IMR-90 (cell line): ENCODE measurements at regions not wholly inside any gene's neighbourhood (a gene's known extent, or its start where the extent isn't known, plus 50 kb on each side); places are given as distances from the start of the nearest gene placed in this dataset.

Source experiments
- ATAC-seq: fragments of 200-7000 bp; cut with Tn5 transposase; 2 replicates; pipeline ENCODE4 v1.9.1; 2020; ENCODE audit warnings: low read depth, mild to moderate bottlenecking, moderate library complexity
- BruUV-seq: library from RNA; stranded (reverse); fragments of 400-500 nt; replicated peaks from 2 replicates; lab custom pipeline; 2021; lab: Mats Ljungman, UMichigan
- CTCF ChIA-PET: fragments of 300-600 bp; formaldehyde crosslinking; extraction: SDS; loops from one replicate; lab custom pipeline; 2021; ENCODE audit warnings: antibody characterized with exemption; lab: Yijun Ruan, JAX
- POLR2A ChIA-PET: fragments of 300-600 bp; sonication (Branson Sonifier 250); formaldehyde crosslinking; loops from one replicate; lab custom pipeline; 2022; ENCODE audit warnings: antibody characterized with exemption; ENCODE audit not compliant: unreplicated experiment; lab: Charles Lee
- DNase-seq: peaks from one replicate; pipeline ENCODE4 v3.0.0; 2013
- H2AFZ ChIP-seq: replicated peaks from 2 replicates; pipeline ENCODE3; 2013; ENCODE audit warnings: low read length, mild to moderate bottlenecking; ENCODE audit not compliant: poor library complexity
- H2AK5ac ChIP-seq: 2 replicates; pipeline ENCODE4 v1.6.1; 2013; ENCODE audit warnings: low read depth, low read length, inconsistent platforms
- H2AK9ac ChIP-seq: replicated peaks from 2 replicates; pipeline ENCODE3; 2013; ENCODE audit warnings: mild to moderate bottlenecking, low read depth, low read length, moderate library complexity; ENCODE audit not compliant: poor library complexity
- H2BK120ac ChIP-seq: 2 replicates; pipeline ENCODE4 v1.6.1; 2013; ENCODE audit warnings: low read depth, low read length, inconsistent platforms
- H2BK15ac ChIP-seq: 3 replicates; pipeline ENCODE4 v1.6.1; 2013; ENCODE audit warnings: low read depth, low read length, inconsistent platforms
- H2BK20ac ChIP-seq: 2 replicates; pipeline ENCODE4 v1.6.1; 2013; ENCODE audit warnings: low read depth, mild to moderate bottlenecking, inconsistent platforms, low read length, moderate library complexity
- H2BK5ac ChIP-seq: 2 replicates; pipeline ENCODE4 v1.6.1; 2013; ENCODE audit warnings: mild to moderate bottlenecking, low read depth, low read length, inconsistent platforms; ENCODE audit not compliant: poor library complexity, severe bottlenecking
- H3K14ac ChIP-seq: replicated peaks from 2 replicates; pipeline ENCODE4 v1.6.1; 2013; ENCODE audit warnings: low read depth, low read length, inconsistent platforms
- H3K18ac ChIP-seq: 2 replicates; pipeline ENCODE4 v1.6.1; 2013; ENCODE audit warnings: low read depth, low read length, control low read depth
- H3K23ac ChIP-seq: 2 replicates; pipeline ENCODE4 v1.6.1; 2013; ENCODE audit warnings: low read depth, low read length, inconsistent platforms
- H3K27ac ChIP-seq: 2 replicates; pipeline ENCODE4 v1.5.1; 2013; ENCODE audit warnings: mild to moderate bottlenecking, control low read depth, low read length; ENCODE audit not compliant: insufficient read depth
- H3K27me3 ChIP-seq: 2 replicates; pipeline ENCODE4 v1.6.1; 2013; ENCODE audit warnings: low read length; ENCODE audit not compliant: control insufficient read depth, insufficient read depth
- H3K36me3 ChIP-seq: 2 replicates; pipeline ENCODE4 v1.6.1; 2013; ENCODE audit warnings: low read length, mixed read lengths; ENCODE audit not compliant: control insufficient read depth, insufficient read depth
- H3K4ac ChIP-seq: 2 replicates; pipeline ENCODE4 v1.6.1; 2013; ENCODE audit warnings: low read depth, low read length, inconsistent platforms
- H3K4me1 ChIP-seq: 2 replicates; pipeline ENCODE4 v1.6.1; 2013; ENCODE audit warnings: low read length, mixed read lengths; ENCODE audit not compliant: control insufficient read depth, insufficient read depth
- H3K4me2 ChIP-seq: 2 replicates; pipeline ENCODE4 v1.6.1; 2013; ENCODE audit warnings: low read depth, mild to moderate bottlenecking, control low read depth, low read length, moderate library complexity
- H3K4me3 ChIP-seq: 2 replicates; pipeline ENCODE4 v1.5.1; 2013; ENCODE audit warnings: low read depth, mild to moderate bottlenecking, control low read depth, low read length, moderate library complexity; ENCODE audit not compliant: insufficient read depth
- H3K56ac ChIP-seq: 2 replicates; pipeline ENCODE4 v1.6.1; 2013; ENCODE audit warnings: low read length, inconsistent platforms; ENCODE audit not compliant: insufficient read depth; ENCODE audit errors: extremely low read depth
- H3K79me1 ChIP-seq, 2 experiments: 2 replicates each; pipeline ENCODE4 v1.6.1; 2013; ENCODE audit warnings: low read length in 2 of 2, inconsistent platforms in 1 of 2, low read depth in 1 of 2
- H3K9ac ChIP-seq: 2 replicates; pipeline ENCODE4 v1.6.1; 2013; ENCODE audit warnings: low read depth, low read length, control low read depth
- H3K9me1 ChIP-seq: 2 replicates; pipeline ENCODE4 v1.6.1; 2013; ENCODE audit warnings: low read length, inconsistent platforms; ENCODE audit not compliant: insufficient read depth
- H3K9me3 ChIP-seq: 2 replicates; pipeline ENCODE4 v1.6.1; 2013; ENCODE audit warnings: low read length; ENCODE audit not compliant: control insufficient read depth, insufficient read depth
- H4K20me1 ChIP-seq: 2 replicates; pipeline ENCODE4 v1.6.1; 2013; ENCODE audit warnings: low read length, inconsistent platforms; ENCODE audit not compliant: insufficient read depth
- H4K5ac ChIP-seq: 2 replicates; pipeline ENCODE4 v1.6.1; 2013; ENCODE audit warnings: mild to moderate bottlenecking, low read depth, low read length, control low read depth
- H4K8ac ChIP-seq, 2 experiments: 2 replicates each; pipeline ENCODE4 v1.6.1; 2013; ENCODE audit warnings: low read depth in 2 of 2, low read length in 2 of 2, control low read depth in 1 of 2, inconsistent platforms in 1 of 2
- H4K91ac ChIP-seq: 2 replicates; pipeline ENCODE4 v1.6.1; 2013; ENCODE audit warnings: low read depth, low read length, inconsistent platforms; ENCODE audit not compliant: insufficient read depth
- BHLHE40 ChIP-seq: fragments of 150-350 bp; IDR thresholded peaks from 2 replicates; pipeline ENCODE4 v1.6.1; 2016; ENCODE audit warnings: mild to moderate bottlenecking, low read depth, low read length
- CEBPB ChIP-seq: IDR thresholded peaks from 2 replicates; pipeline ENCODE4 v1.6.1; 2012; ENCODE audit warnings: low read depth, low read length, improper control_type of control experiment
- CHD1 ChIP-seq: IDR thresholded peaks from 2 replicates; pipeline ENCODE4 v1.6.1; 2012; ENCODE audit warnings: low read depth, low read length, improper control_type of control experiment
- FOS ChIP-seq: fragments of 150-350 bp; IDR thresholded peaks from 2 replicates; pipeline ENCODE4 v1.6.1; 2016; ENCODE audit warnings: low read depth, low read length
- MAFK ChIP-seq: IDR thresholded peaks from 2 replicates; pipeline ENCODE4 v1.6.1; 2012; ENCODE audit warnings: low read depth, low read length, improper control_type of control experiment
- MAZ ChIP-seq: IDR thresholded peaks from 2 replicates; pipeline ENCODE4 v1.6.1; 2012; ENCODE audit warnings: low read depth, mild to moderate bottlenecking, low read length, improper control_type of control experiment, moderate library complexity, borderline replicate concordance
- POLR2A ChIP-seq: IDR thresholded peaks from 2 replicates; pipeline ENCODE4 v1.6.1; 2012; ENCODE audit warnings: mild to moderate bottlenecking, low read depth, low read length
- RAD21 ChIP-seq: IDR thresholded peaks from 2 replicates; pipeline ENCODE4 v1.6.1; 2012; ENCODE audit warnings: low read length, improper control_type of control experiment
- RFX5 ChIP-seq: IDR thresholded peaks from 2 replicates; pipeline ENCODE4 v1.8.0; 2012; ENCODE audit warnings: low read depth, mild to moderate bottlenecking, low read length, moderate library complexity
- USF2 ChIP-seq: fragments of 150-350 bp; IDR thresholded peaks from 2 replicates; pipeline ENCODE4 v1.6.1; 2017; ENCODE audit warnings: mild to moderate bottlenecking, antibody characterized with exemption, low read length, low read depth
- WGBS, 2 experiments: methylation state at CpG; one replicate each; pipeline versions ENCODE4 v1.1.5 to v1.1.7; 2013; ENCODE audit warnings: missing lambda C conversion rate in 2 of 2; ENCODE audit not compliant: insufficient read length in 1 of 2; ENCODE audit errors: extremely low coverage in 2 of 2; 5-methylcytosine and 5-hydroxymethylcytosine counted together
- dilution Hi-C: fragments of 300-500 bp; cut with HindIII; formaldehyde crosslinking; loops from one replicate; pipeline ENCODE4 v1.14.3; 2018; ENCODE audit warnings: low sequenced_read_pairs; ENCODE audit not compliant: unreplicated experiment
- in situ Hi-C: fragments of 300-500 bp; cut with MboI; formaldehyde crosslinking; loops from 3 replicates; pipeline ENCODE4 v1.14.3; 2019; ENCODE audit warnings: low sequenced_read_pairs, inconsistent platforms, mixed read lengths
- intact Hi-C: fragments of 100-400 bp; cut with micrococcal nuclease; formaldehyde crosslinking; loops from 2 replicates; pipeline ENCODE4 v1.10.0; 2022
- TF ChIP-seq, protein P1 (sequence below): conservative IDR thresholded peaks from 2 replicates; pipeline ENCODE4 v1.5.1; 2012; ENCODE audit warnings: mild to moderate bottlenecking, low read depth, low read length, improper control_type of control experiment

DNA sequence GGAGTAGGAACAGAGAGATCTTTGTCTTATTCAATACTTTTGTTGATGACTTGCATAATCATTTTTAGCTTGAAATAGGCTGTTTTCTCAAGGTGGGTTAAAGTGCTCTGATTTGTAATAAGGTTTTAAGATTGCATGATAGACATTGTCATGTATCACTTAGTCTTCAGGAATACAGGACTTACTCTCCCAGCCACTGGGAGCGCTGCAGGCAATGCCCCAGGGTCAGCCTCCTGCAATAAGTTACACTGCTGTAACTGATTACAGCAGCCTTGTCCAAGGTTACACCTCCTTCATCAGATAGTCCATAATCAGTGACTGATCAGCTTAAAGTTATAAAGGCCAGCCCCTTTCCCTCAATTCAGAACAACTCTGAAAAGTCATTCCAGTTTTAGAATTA lies 218.6 kb downstream of the ESM1 start:
- dilution Hi-C loops (no loop called here), in situ Hi-C loops (no loop called here), intact Hi-C loops (no loop called here)
- ChIA-PET CTCF (interaction anchor here (0.8 kb wide), 1 partner anchor 123 kb away, joined by 4 read pairs; no protein-coding TSS in a partner anchor), POLR2A (no interaction called here)
- Histone ChIP-seq H2BK20ac (no peak overlapping the region), H3K9ac (no peak overlapping the region), H3K27me3 (no peaks in the 10 kb centered on the region), H4K8ac (no peak overlapping the region), H3K4me3 (no peak overlapping the region), H3K14ac (no peak overlapping the region), H2BK5ac (no peak overlapping the region), H3K79me1 (no peaks in the 10 kb centered on the region; a peak in 1 of 4 replicates), H3K18ac (no peak overlapping the region), H2BK120ac (no peak overlapping the region), H3K9me3 (no peaks in the 10 kb centered on the region), H3K9me1 (peaks cover 8% of the 10 kb centered on the region), H3K56ac (no peak overlapping the region), H4K5ac (no peak overlapping the region), H3K4me1 (peaks cover 6% of the 10 kb centered on the region), H3K4ac (no peak overlapping the region), H3K4me2 (no peak overlapping the region), H4K20me1 (no peaks in the 10 kb centered on the region), H3K23ac (no peak overlapping the region), H2AFZ (no peak overlapping the region), H4K91ac (no peak overlapping the region), H3K36me3 (no peaks in the 10 kb centered on the region), H2AK5ac (no peak overlapping the region), H3K27ac (no peak overlapping the region), H2BK15ac (no peak overlapping the region), H2AK9ac (no peak overlapping the region)
- TF ChIP-seq USF2 (no peak), MAFK (no peak), CEBPB (no peak), CHD1 (no peak), MAZ (no peak), RAD21 (no peak), FOS (no peak), RFX5 (no peak), POLR2A (no peak), BHLHE40 (no peak)
- TF ChIP-seq, protein P1, sequence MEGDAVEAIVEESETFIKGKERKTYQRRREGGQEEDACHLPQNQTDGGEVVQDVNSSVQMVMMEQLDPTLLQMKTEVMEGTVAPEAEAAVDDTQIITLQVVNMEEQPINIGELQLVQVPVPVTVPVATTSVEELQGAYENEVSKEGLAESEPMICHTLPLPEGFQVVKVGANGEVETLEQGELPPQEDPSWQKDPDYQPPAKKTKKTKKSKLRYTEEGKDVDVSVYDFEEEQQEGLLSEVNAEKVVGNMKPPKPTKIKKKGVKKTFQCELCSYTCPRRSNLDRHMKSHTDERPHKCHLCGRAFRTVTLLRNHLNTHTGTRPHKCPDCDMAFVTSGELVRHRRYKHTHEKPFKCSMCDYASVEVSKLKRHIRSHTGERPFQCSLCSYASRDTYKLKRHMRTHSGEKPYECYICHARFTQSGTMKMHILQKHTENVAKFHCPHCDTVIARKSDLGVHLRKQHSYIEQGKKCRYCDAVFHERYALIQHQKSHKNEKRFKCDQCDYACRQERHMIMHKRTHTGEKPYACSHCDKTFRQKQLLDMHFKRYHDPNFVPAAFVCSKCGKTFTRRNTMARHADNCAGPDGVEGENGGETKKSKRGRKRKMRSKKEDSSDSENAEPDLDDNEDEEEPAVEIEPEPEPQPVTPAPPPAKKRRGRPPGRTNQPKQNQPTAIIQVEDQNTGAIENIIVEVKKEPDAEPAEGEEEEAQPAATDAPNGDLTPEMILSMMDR = no peak
- ATAC-seq (no peak), DNase-seq (no peak)
- no CpG with 5 or more reads among the region's 1 CpG for WGBS, 2 experiments
- no TSS peak for BruUV-seq
